VCaP (cell line): ENCODE measurements at regions not wholly inside any gene's neighbourhood (a gene's known extent, or its start where the extent isn't known, plus 50 kb on each side); places are given as distances from the start of the nearest gene placed in this dataset.

Experiments
- H3K27ac ChIP-seq: fragments of 450-650 bp; 2 replicates; pipeline ENCODE4 v1.5.1; 2017
- CTCF ChIP-seq: fragments of 450-650 bp; conservative IDR thresholded peaks from 2 replicates; pipeline ENCODE4 v1.5.1; 2017; ENCODE audit warnings: mild to moderate bottlenecking, moderate library complexity

GRCh38 chr5:135279328-135279727 is 119.7 kb downstream of the MACROH2A1 start:
- TF ChIP-seq CTCF, result no peak
- no peak overlapping the region for H3K27ac ChIP-seq

GRCh38 chr5:135276151-135276550 is 122.9 kb downstream of the MACROH2A1 start:
- no peak overlapping the region for H3K27ac ChIP-seq
- TF ChIP-seq CTCF, result no peak

GRCh38 chr5:135273212-135273611 is 125.8 kb downstream of the MACROH2A1 start:
- no peak overlapping the region for H3K27ac ChIP-seq
- TF ChIP-seq CTCF, result no peak

- TF ChIP-seq CTCF, result no peak
- H3K27ac ChIP-seq, result no peak overlapping the region
Observed at GRCh38 chr5:135272311-135272805, 126.7 kb downstream of the MACROH2A1 start.

GRCh38 chr5:135271533-135272310 is 127.3 kb downstream of the MACROH2A1 start:
- TF ChIP-seq CTCF, result no peak
- H3K27ac ChIP-seq, result no peak overlapping the region

- no peak for TF ChIP-seq CTCF
- H3K27ac ChIP-seq, result no peak overlapping the region
Observed at GRCh38 chr5:135269931-135270421, 129.1 kb downstream of the MACROH2A1 start.

GRCh38 chr5:135269199-135269598 is 129.8 kb downstream of the MACROH2A1 start:
- no peak overlapping the region for H3K27ac ChIP-seq
- no peak for TF ChIP-seq CTCF
